ENCODE measurements at regions not wholly inside any gene's neighbourhood (a gene's known extent, or its start where the extent isn't known, plus 50 kb on each side); places are given as distances from the start of the nearest gene placed in this dataset.
"Not testable (repeated sequence)": the region's sequence is repeated elsewhere in the genome, so short reads cannot be mapped to it uniquely, and the experiment has no call there.

GRCh38 chr6:81950877-81951276 lies 198.4 kb upstream of the TENT5A start:
- CTCF ChIA-PET: interaction anchor here (0.7 to 1.2 kb wide), 2 partner anchors 10 to 1442 kb away, joined by 3 read pairs; no protein-coding TSS in a partner anchor
- no peak for TF ChIP-seq CTCF (IDR thresholded peaks at IDR 0.05; ENCODE audit: insufficient read depth, low read depth, low read length)
- POLR2A ChIA-PET: no interaction called here
- peak; percentile 19 for DNase-seq (ENCODE audit: low read depth)
- no peaks in the 10 kb centered on the region for H3K27me3 ChIP-seq (ENCODE audit: control insufficient read depth, insufficient read depth, low read length)
- H3K36me3 ChIP-seq (ENCODE audit: control insufficient read depth, insufficient read depth, low read length): no peaks in the 10 kb centered on the region
- H3K4me3 ChIP-seq (ENCODE audit: low read depth, low read length): no peak overlapping the region

GRCh38 chr6:81948861-81949260 lies 196.4 kb upstream of the TENT5A start:
- POLR2A ChIA-PET: no interaction called here
- CTCF ChIA-PET: no interaction called here
- no peak for DNase-seq (ENCODE audit: low read depth)

GRCh38 chr6:81948196-81948595 lies 195.7 kb upstream of the TENT5A start:
- H3K27me3 ChIP-seq (ENCODE audit: control insufficient read depth, insufficient read depth, low read length); POLR2A ChIA-PET; DNase-seq (ENCODE audit: low read depth); H3K36me3 ChIP-seq (ENCODE audit: control insufficient read depth, insufficient read depth, low read length); H3K4me3 ChIP-seq (ENCODE audit: low read depth, low read length): not testable (repeated sequence)
- CTCF ChIA-PET: interaction anchor here (0.7 kb wide), 1 partner anchor 84 kb away, joined by 3 read pairs; no protein-coding TSS in a partner anchor

More at GRCh38 chr6:81948861-81949260, 196.4 kb upstream of the TENT5A start:
- no peak overlapping the region for H3K4me3 ChIP-seq (ENCODE audit: low read depth, low read length)
- no peak for TF ChIP-seq CTCF (IDR thresholded peaks at IDR 0.05; ENCODE audit: insufficient read depth, low read depth, low read length)
- H3K36me3 ChIP-seq (ENCODE audit: control insufficient read depth, insufficient read depth, low read length): no peaks in the 10 kb centered on the region
- H3K27me3 ChIP-seq (ENCODE audit: control insufficient read depth, insufficient read depth, low read length): no peaks in the 10 kb centered on the region

- H3K36me3 ChIP-seq (ENCODE audit: control insufficient read depth, insufficient read depth, low read length): no peaks in the 10 kb centered on the region
- H3K4me3 ChIP-seq (ENCODE audit: low read depth, low read length): no peak overlapping the region
- CTCF ChIA-PET: interaction anchor here (0.8 to 1.2 kb wide), 2 partner anchors 16 to 191 kb away, joined by 3 read pairs; no protein-coding TSS in a partner anchor
- POLR2A ChIA-PET: no interaction called here
- DNase-seq (ENCODE audit: low read depth): no peak
- no peak for TF ChIP-seq CTCF (IDR thresholded peaks at IDR 0.05; ENCODE audit: insufficient read depth, low read depth, low read length)
- H3K27me3 ChIP-seq (ENCODE audit: control insufficient read depth, insufficient read depth, low read length): no peaks in the 10 kb centered on the region
These were observed 192.2 kb upstream of the TENT5A start for GRCh38 chr6:81944661-81945060.

- H3K4me3 ChIP-seq (ENCODE audit: low read depth, low read length); H3K36me3 ChIP-seq (ENCODE audit: control insufficient read depth, insufficient read depth, low read length); H3K27me3 ChIP-seq (ENCODE audit: control insufficient read depth, insufficient read depth, low read length); CTCF ChIA-PET; DNase-seq (ENCODE audit: low read depth); POLR2A ChIA-PET: not testable (repeated sequence)
These were observed 190.4 kb upstream of the TENT5A start for GRCh38 chr6:81942842-81943241.

GRCh38 chr6:81942067-81942370 lies 189.5 kb upstream of the TENT5A start:
- no peak for DNase-seq (ENCODE audit: low read depth)
- no peak for TF ChIP-seq CTCF (IDR thresholded peaks at IDR 0.05; ENCODE audit: insufficient read depth, low read depth, low read length)
- Histone ChIP-seq H3K27me3 (ENCODE audit: control insufficient read depth, insufficient read depth, low read length) (no peaks in the 10 kb centered on the region), H3K36me3 (ENCODE audit: control insufficient read depth, insufficient read depth, low read length) (no peaks in the 10 kb centered on the region), H3K4me3 (ENCODE audit: low read depth, low read length) (no peak overlapping the region)
- ChIA-PET POLR2A (no interaction called here), CTCF (no interaction called here)
